MM.1S (cell line): ENCODE measurements at regions not wholly inside any gene's neighbourhood (a gene's known extent, or its start where the extent isn't known, plus 50 kb on each side); places are given as distances from the start of the nearest gene placed in this dataset.

Experiments used
- EZH2 ChIP-seq: fragments of 300-600 bp; sonication (generic); optimal IDR thresholded peaks from 2 replicates; pipeline ENCODE3; 2017; ENCODE audit warnings: low read depth, mild to moderate bottlenecking, antibody characterized with exemption, low read length, mixed read lengths
- EZH2phosphoT487 ChIP-seq: fragments of 300-600 bp; sonication (generic); IDR thresholded peaks from 2 replicates; pipeline ENCODE4 v1.6.1; 2018; ENCODE audit warnings: antibody characterized with exemption, low read length
- TF ChIP-seq, protein P1 (sequence below): fragments of 300-600 bp; sonication (generic); IDR thresholded peaks from 2 replicates; pipeline ENCODE4 v1.5.1; 2016; ENCODE audit warnings: antibody characterized with exemption, low read length, mixed read lengths

- TF ChIP-seq, protein P1, sequence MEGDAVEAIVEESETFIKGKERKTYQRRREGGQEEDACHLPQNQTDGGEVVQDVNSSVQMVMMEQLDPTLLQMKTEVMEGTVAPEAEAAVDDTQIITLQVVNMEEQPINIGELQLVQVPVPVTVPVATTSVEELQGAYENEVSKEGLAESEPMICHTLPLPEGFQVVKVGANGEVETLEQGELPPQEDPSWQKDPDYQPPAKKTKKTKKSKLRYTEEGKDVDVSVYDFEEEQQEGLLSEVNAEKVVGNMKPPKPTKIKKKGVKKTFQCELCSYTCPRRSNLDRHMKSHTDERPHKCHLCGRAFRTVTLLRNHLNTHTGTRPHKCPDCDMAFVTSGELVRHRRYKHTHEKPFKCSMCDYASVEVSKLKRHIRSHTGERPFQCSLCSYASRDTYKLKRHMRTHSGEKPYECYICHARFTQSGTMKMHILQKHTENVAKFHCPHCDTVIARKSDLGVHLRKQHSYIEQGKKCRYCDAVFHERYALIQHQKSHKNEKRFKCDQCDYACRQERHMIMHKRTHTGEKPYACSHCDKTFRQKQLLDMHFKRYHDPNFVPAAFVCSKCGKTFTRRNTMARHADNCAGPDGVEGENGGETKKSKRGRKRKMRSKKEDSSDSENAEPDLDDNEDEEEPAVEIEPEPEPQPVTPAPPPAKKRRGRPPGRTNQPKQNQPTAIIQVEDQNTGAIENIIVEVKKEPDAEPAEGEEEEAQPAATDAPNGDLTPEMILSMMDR, result no peak
- TF ChIP-seq EZH2, result no peak
- no peak for TF ChIP-seq EZH2phosphoT487
Observed at GRCh38 chr18:22060361-22060760, 109.0 kb upstream of the GATA6 start.
